DOHH2 (cell line): ENCODE measurements at regions not wholly inside any gene's neighbourhood (a gene's known extent, or its start where the extent isn't known, plus 50 kb on each side); places are given as distances from the start of the nearest gene placed in this dataset.

Experiments
- H3F3A ChIP-seq: fragments of 200-600 bp; sonication (generic), shearing (Covaris generic); 2 replicates; pipeline ENCODE4 v1.6.0; 2016; ENCODE audit warnings: antibody characterized with exemption, mild to moderate bottlenecking; ENCODE audit not compliant: control insufficient read depth, insufficient read depth
- H3K27ac ChIP-seq: fragments of 200-600 bp; sonication (generic); 2 replicates; pipeline ENCODE4 v1.5.1; 2014; ENCODE audit warnings: low read depth, mild to moderate bottlenecking, low read length, moderate library complexity
- H3K27me3 ChIP-seq: fragments of 200-600 bp; sonication (generic); 2 replicates; pipeline ENCODE4 v1.6.1; 2014; ENCODE audit warnings: mild to moderate bottlenecking, low read length, mixed read lengths; ENCODE audit not compliant: control insufficient read depth
- H3K36me3 ChIP-seq: fragments of 200-600 bp; sonication (generic); 2 replicates; pipeline ENCODE4 v1.6.1; 2014; ENCODE audit warnings: mild to moderate bottlenecking, low read length, moderate library complexity, mixed read lengths; ENCODE audit not compliant: control insufficient read depth
- H3K4me1 ChIP-seq: fragments of 200-600 bp; sonication (generic); 2 replicates; pipeline ENCODE4 v1.6.1; 2014; ENCODE audit warnings: mild to moderate bottlenecking, low read length, mixed read lengths; ENCODE audit not compliant: control insufficient read depth
- H3K4me2 ChIP-seq: fragments of 200-600 bp; sonication (generic); 2 replicates; pipeline ENCODE4 v1.6.0; 2014; ENCODE audit warnings: mild to moderate bottlenecking, low read length, moderate library complexity
- H3K4me3 ChIP-seq: fragments of 200-600 bp; sonication (generic); 2 replicates; pipeline ENCODE4 v1.5.1; 2014; ENCODE audit warnings: mild to moderate bottlenecking, low read length, mixed read lengths
- H3K79me2 ChIP-seq: fragments of 200-600 bp; sonication (generic); 2 replicates; pipeline ENCODE4 v1.6.1; 2014; ENCODE audit warnings: mild to moderate bottlenecking, low read length, mixed read lengths; ENCODE audit not compliant: control insufficient read depth
- H3K9me2 ChIP-seq: fragments of 200-600 bp; sonication (generic); replicated peaks from 2 replicates; pipeline ENCODE4 v1.6.1; 2014; ENCODE audit warnings: mild to moderate bottlenecking, low read length, mixed read lengths; ENCODE audit not compliant: control insufficient read depth
- H3K9me3 ChIP-seq: fragments of 200-600 bp; sonication (generic); 2 replicates; pipeline ENCODE4 v1.6.1; 2014; ENCODE audit warnings: antibody characterized with exemption, low read length, mixed read lengths; ENCODE audit not compliant: control insufficient read depth, insufficient read depth
- H4K20me1 ChIP-seq: fragments of 200-600 bp; sonication (generic); 2 replicates; pipeline ENCODE4 v1.6.0; 2014; ENCODE audit warnings: low read depth, mild to moderate bottlenecking, antibody characterized with exemption, low read length, moderate library complexity; ENCODE audit not compliant: control insufficient read depth, insufficient read depth
- EZH2phosphoT487 ChIP-seq: fragments of 200-600 bp; sonication (generic); IDR thresholded peaks from 2 replicates; pipeline ENCODE4 v1.6.1; 2017; ENCODE audit warnings: borderline replicate concordance, mild to moderate bottlenecking, antibody characterized with exemption, low read length, moderate library complexity, mixed read lengths
- TF ChIP-seq, protein P1 (sequence below): fragments of 200-600 bp; sonication (generic); IDR thresholded peaks from one replicate; pipeline ENCODE4 v1.5.1; 2014; ENCODE audit warnings: antibody characterized with exemption, mild to moderate bottlenecking, low read depth, low read length; ENCODE audit not compliant: poor library complexity, severe bottlenecking

DNA sequence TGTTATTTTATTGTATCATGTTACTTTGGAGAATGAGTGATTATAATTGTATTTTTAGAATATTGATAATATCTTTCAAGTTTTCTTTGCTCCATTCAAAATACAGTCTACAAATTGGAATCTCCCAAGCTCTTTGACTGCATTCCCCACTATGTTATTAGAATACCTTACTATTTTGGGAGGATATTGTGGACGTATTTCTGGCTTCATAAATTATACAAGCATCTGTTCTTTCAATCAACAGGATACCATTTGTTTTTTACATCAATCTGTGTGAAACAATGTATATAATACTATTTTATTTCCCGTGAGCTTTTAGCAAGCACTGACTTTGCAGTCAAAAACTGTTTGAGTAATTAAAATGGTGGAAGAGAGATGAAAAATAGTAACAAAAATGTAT is 226.5 kb downstream of the PTPRC start:
- Histone ChIP-seq H3K4me1 (peaks cover 5% of the 10 kb centered on the region), H3K36me3 (peaks cover 77% of the 10 kb centered on the region), H3K27ac (no peak overlapping the region), H3K79me2 (peaks cover 63% of the 10 kb centered on the region), H3K9me2 (no peaks in the 10 kb centered on the region), H3K9me3 (no peaks in the 10 kb centered on the region), H3K4me3 (no peak overlapping the region), H3F3A (peaks cover 15% of the 10 kb centered on the region), H4K20me1 (no peaks in the 10 kb centered on the region), H3K27me3 (no peaks in the 10 kb centered on the region), H3K4me2 (no peak overlapping the region)
- no peak for TF ChIP-seq EZH2phosphoT487
- TF ChIP-seq, protein P1, sequence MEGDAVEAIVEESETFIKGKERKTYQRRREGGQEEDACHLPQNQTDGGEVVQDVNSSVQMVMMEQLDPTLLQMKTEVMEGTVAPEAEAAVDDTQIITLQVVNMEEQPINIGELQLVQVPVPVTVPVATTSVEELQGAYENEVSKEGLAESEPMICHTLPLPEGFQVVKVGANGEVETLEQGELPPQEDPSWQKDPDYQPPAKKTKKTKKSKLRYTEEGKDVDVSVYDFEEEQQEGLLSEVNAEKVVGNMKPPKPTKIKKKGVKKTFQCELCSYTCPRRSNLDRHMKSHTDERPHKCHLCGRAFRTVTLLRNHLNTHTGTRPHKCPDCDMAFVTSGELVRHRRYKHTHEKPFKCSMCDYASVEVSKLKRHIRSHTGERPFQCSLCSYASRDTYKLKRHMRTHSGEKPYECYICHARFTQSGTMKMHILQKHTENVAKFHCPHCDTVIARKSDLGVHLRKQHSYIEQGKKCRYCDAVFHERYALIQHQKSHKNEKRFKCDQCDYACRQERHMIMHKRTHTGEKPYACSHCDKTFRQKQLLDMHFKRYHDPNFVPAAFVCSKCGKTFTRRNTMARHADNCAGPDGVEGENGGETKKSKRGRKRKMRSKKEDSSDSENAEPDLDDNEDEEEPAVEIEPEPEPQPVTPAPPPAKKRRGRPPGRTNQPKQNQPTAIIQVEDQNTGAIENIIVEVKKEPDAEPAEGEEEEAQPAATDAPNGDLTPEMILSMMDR, result no peak

DNA sequence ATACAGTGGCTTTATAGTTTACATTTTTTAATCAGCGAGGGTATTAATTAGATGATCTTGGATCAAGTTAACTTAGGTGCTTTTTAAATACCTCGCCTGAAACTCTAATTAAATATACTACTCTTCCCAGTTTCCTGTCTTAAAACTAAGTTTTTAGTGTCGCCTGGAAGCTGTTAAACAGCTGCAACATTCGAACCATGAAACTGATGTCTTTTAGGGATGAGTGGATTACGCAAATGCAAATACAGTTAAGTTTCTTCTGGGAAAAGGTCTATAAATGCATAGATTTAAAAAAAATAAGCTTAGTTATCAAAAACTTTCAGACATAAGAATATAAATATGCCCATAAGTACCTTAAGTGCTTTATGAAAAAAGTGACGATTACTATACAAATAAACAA is 228.3 kb downstream of the PTPRC start:
- Histone ChIP-seq H3K4me2 (no peak overlapping the region), H3K27ac (no peak overlapping the region), H3F3A (peaks cover 19% of the 10 kb centered on the region), H3K4me1 (no peaks in the 10 kb centered on the region; the same call in 1 of the 2 replicates), H3K79me2 (peaks cover 65% of the 10 kb centered on the region), H3K36me3 (peaks cover 74% of the 10 kb centered on the region), H4K20me1 (no peaks in the 10 kb centered on the region), H3K27me3 (no peaks in the 10 kb centered on the region), H3K9me2 (no peaks in the 10 kb centered on the region), H3K9me3 (no peaks in the 10 kb centered on the region), H3K4me3 (no peak overlapping the region)
- no peak for TF ChIP-seq EZH2phosphoT487
- TF ChIP-seq, protein P1, result no peak

DNA sequence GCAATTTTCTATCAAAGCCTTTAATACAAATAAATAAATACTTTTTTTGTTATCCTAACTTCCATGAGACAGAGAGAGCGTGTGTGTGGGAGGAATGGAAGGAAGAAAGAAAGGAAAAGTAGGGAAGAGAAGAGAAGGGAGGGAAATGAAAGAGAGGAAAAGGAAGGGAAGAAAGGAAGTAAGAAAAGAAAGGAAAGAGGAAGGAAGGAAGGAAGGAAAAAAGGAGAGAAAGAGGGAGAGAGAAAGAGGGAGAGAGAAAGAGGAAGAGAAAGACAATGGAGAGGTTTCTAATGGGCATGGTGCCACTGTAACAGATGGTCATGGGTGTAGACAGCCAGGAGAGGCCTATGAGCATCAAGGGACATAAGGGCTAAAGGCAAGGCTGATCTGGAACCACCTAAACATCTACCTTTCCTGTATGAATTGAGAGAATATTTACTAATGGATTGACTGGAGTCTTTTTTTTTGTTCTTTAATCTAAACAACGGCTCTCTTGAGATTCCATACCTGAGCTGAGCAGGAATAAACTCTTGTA is 234.9 kb downstream of the PTPRC start:
- Histone ChIP-seq H3F3A (peaks cover 17% of the 10 kb centered on the region), H3K27ac (no peak overlapping the region), H3K79me2 (peaks cover 76% of the 10 kb centered on the region), H4K20me1 (no peaks in the 10 kb centered on the region), H3K4me3 (no peak overlapping the region), H3K4me1 (peaks cover 7% of the 10 kb centered on the region; the same call in 1 of the 2 replicates), H3K9me2 (no peaks in the 10 kb centered on the region), H3K36me3 (peaks cover 74% of the 10 kb centered on the region), H3K4me2 (no peak overlapping the region), H3K9me3 (no peaks in the 10 kb centered on the region), H3K27me3 (no peaks in the 10 kb centered on the region)
- TF ChIP-seq EZH2phosphoT487, result no peak
- TF ChIP-seq, protein P1, result no peak
